NCI-H2196 treated with DMSO at 0.1 percent for 48 hours (cell line): ENCODE measurements at regions not wholly inside any gene's neighbourhood (a gene's known extent, or its start where the extent isn't known, plus 50 kb on each side); places are given as distances from the start of the nearest gene placed in this dataset.

ENCODE experiments used
- DNase-seq: peaks from one replicate; lab custom pipeline; 2025; ENCODE audit not compliant: unreplicated experiment; lab: John Stamatoyannopoulos, UW

- no peak for DNase-seq
Observed at GRCh38 chr5:124341066-124341858, 405.2 kb downstream of the ZNF608 start.

- no peak for DNase-seq
Observed at GRCh38 chr5:124337996-124338395, 408.4 kb downstream of the ZNF608 start.

- no peak for DNase-seq
Observed at GRCh38 chr5:124333298-124333979, 413.0 kb downstream of the ZNF608 start.

- DNase-seq: no peak
Observed at GRCh38 chr5:124332273-124332672, 414.2 kb downstream of the ZNF608 start.

GRCh38 chr5:124330595-124331220, 415.7 kb downstream of the ZNF608 start:
- DNase-seq: no peak

- no peak for DNase-seq
Observed at GRCh38 chr5:124328201-124328600, 418.2 kb downstream of the ZNF608 start.

GRCh38 chr5:124318661-124319060, 427.8 kb downstream of the ZNF608 start:
- DNase-seq: no peak

GRCh38 chr5:124317451-124317850, 429.0 kb downstream of the ZNF608 start:
- no peak for DNase-seq

GRCh38 chr5:124315741-124316415, 430.6 kb downstream of the ZNF608 start:
- no peak for DNase-seq

GRCh38 chr5:124310453-124310852, 436.0 kb downstream of the ZNF608 start:
- DNase-seq: no peak

- DNase-seq: no peak
Observed at GRCh38 chr5:124309241-124309980, 437.0 kb downstream of the ZNF608 start.

GRCh38 chr5:124303366-124303765, 443.1 kb downstream of the ZNF608 start:
- DNase-seq: no peak

GRCh38 chr5:124302533-124302932, 443.9 kb downstream of the ZNF608 start:
- DNase-seq: no peak

- DNase-seq: no peak
Observed at GRCh38 chr5:124301850-124302249, 444.6 kb downstream of the ZNF608 start.

- DNase-seq: no peak
Observed at GRCh38 chr5:124300815-124301621, 445.4 kb downstream of the ZNF608 start.

GRCh38 chr5:124297826-124298225, 448.6 kb downstream of the ZNF608 start:
- no peak for DNase-seq

- DNase-seq: no peak
Observed at GRCh38 chr5:124292322-124292855, 454.1 kb downstream of the ZNF608 start.

- peak; percentile 94 for DNase-seq
Observed at GRCh38 chr5:124289641-124290311, 456.7 kb downstream of the ZNF608 start.

- DNase-seq: peak; percentile 68
Observed at GRCh38 chr5:124289130-124289529, 457.3 kb downstream of the ZNF608 start.
